ENCODE measurements at regions not wholly inside any gene's neighbourhood (a gene's known extent, or its start where the extent isn't known, plus 50 kb on each side); places are given as distances from the start of the nearest gene placed in this dataset.
"Not testable (repeated sequence)": the region's sequence is repeated elsewhere in the genome, so short reads cannot be mapped to it uniquely, and the experiment has no call there.

DNA sequence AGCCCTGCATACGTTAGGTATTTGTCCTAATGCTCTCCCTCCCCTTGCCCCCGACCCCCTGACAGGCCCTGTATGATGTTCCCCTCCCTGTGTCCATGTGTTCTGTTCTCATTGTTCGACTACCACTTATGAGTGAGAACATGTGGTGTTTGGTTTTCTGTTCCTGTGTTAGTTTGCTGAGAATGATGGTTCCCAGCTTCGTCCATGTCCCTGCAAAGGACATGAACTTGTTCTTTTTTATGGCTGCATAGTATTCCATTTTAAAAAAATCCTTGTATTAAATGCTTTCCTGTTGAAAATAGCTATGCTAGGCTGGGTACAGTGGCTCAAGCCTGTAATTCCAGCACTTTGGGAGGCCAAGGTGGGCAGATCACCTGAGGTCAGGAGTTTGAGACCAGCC, 232.2 kb downstream of the RPLP1 start:
- DNase-seq (ENCODE audit: low read depth): not testable (repeated sequence)

DNA sequence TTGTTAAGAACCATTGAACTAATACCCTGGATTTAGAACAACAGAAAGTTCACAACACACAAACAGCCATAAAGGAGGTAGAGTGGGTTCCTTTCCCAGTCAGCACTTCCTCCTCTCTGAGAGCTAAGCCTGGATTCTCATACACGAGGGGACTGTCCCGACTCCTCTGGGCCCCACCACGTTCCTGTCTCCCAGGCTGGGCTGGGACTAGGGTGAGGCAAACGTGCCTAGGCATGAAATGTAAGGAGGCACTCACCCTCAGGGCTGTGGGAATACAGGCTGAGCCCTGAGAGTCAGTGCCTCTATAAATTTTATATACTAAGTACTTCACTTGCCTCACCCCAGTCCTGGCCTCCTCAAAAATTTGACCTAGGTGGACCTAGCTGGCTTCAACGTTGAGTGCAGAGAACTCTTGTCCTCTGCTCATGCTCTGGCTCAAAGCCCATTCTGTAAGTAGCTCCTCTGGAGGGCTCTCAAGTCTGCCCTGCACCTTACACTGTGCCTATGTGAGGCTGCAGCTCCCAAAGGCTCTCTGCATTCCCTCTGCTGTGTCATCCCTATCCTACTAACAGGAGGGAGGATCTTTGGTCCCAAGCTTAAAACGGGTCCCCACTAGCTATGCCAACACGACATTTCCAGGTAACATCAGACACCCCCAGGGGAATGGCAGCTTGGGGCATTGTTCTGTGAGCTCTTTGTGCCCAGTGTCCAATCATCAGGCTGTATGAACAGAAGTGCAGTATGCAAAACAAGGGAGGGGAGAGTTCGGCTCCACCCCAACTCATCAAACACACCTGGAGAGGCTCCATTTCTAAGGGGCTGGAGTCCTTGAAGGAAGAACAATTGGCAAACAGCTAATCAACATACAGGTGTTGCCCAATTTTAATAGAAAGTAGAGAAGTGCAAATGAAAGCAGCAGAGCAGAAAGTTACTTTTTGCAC, 233.2 kb downstream of the RPLP1 start:
- DNase-seq (ENCODE audit: low read depth): no peak

DNA sequence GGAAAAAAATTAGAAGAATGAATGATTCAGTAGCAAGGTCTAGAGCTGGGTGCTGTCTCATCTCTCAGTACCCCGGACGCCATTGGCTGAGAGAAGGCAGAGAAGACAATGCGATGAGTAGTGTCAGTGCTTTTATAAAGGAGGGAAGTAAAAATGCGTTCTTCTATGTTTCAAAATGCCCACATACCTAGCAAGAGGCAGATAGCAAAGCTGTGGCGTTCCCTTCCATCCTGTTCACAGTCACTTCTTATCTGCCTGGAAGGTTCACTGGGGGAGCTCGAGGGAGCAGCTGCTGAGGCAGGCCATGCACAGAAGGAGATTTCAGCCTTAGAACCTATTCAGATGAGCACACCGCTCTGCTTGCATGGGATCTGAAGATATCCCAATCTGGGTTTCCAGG, 234.0 kb downstream of the RPLP1 start:
- DNase-seq (ENCODE audit: low read depth): no peak

GRCh38 chr15:69689133-69689532, 236.5 kb downstream of the RPLP1 start:
- DNase-seq (ENCODE audit: low read depth): no peak

GRCh38 chr15:69691307-69692015, 238.8 kb downstream of the RPLP1 start:
- no peak for DNase-seq (ENCODE audit: low read depth)

DNA sequence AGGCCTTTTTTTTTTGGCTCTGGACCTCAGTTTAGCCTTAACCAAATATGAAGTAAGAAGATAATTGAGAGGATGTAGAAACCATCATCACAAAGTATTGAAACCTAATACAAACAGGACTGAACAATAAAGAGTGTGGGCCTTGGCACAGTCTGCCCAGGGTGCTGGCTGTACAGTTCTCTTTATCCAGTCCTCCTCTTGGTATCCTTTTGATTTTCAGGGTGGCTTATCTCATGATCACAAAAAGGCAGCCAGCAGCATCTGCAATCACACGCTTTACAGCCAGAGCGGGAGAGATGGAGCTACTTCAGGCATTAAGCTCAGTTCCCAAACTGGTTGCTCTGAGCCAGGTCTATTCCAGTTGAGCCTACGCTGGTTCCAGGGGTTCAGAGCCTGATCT, 239.7 kb downstream of the RPLP1 start:
- no peak for DNase-seq (ENCODE audit: low read depth)

DNA sequence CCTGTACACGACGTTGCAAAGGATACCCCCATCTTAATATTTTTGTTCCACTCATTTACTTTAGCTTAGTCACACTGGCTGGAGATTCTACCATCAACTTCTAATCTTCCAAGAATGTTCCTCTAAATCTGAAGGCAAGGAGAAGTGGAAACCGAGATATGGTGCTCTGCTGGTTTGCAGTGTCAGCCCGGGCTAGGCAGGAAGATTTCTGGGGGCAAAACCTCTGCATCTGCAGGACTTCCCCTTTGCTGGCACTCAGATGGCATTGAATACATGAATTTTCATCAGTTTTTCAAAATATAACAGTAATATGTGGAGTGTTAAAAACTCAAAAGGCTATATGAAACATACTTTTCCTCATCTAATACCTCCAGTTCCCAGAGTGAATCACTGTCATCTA, 240.4 kb downstream of the RPLP1 start:
- no peak for DNase-seq (ENCODE audit: low read depth)

- DNase-seq (ENCODE audit: low read depth): no peak
Observed at GRCh38 chr15:69696946-69697345, 244.3 kb downstream of the RPLP1 start.

GRCh38 chr15:69697916-69698315, 245.3 kb downstream of the RPLP1 start:
- no peak for DNase-seq (ENCODE audit: low read depth)

DNA sequence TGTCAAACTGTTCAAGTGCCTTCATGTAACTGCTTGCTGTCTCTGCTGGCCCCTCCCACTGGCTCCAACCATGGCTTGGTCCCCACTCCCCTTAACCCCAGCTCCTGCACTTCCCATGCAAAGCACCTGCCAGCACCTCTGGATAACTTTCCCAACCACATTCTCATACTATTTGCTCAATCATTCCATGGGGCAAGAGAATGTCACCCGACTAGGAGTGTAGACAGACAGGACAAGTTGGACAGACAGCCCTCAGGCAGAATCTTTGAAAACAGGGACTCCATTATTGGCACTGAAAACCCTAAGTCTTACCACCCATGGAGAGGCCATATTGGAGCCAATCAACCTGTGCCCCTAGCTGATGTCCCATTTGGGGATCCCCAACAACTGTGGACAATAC, 246.5 kb downstream of the RPLP1 start:
- DNase-seq (ENCODE audit: low read depth): no peak

DNA sequence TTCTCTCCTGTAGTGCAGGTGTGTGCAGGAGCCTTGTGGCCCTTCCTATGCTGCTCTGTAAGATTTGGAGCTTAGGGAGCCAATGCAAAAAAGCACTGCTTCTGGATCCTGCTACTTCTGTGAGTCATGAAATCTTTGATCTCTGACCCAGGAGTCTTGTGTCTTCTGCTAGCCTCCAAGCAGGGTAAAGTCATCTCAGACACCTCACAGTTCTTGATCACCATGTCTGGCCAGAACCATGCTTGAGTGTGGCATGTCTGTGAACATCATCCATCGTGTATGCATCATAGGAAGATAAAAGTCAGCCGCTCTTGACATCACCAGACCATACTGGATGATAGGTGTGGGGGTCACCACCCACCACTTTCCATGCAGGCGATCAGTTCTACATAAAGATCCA, 247.8 kb downstream of the RPLP1 start:
- DNase-seq (ENCODE audit: low read depth): no peak

GRCh38 chr15:69701198-69701597, 248.6 kb downstream of the RPLP1 start:
- no peak for DNase-seq (ENCODE audit: low read depth)

DNA sequence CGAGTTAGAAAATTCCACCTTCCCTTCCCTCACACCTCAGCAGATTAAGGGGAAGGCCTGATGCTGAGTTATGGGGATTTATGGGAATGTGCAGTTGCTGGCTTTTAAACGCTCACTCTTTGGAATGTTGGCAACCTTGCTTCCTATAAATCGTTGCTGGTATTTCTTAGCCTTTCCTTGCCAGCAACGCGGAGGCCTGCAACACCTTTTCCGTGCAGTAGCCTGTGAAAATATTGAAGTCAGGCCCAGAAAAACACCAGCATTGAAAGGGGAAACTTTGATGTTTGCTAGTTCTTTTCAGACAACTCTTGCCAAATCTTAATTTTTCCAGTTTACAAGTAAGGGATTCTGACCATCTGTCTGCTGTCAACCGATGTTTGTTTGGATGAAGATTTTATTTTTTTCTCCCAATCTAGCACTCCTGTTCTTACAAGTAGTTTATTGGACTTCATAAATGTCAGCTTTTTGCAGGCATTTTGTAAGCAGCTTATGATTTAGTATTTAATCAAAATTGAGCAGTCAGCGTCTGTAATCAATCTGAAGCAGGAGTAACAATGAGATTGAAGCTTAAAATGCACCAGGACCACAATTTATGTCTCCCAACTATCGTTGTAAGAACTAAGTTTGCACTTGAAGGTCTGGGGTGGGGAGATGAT, 251.0 kb downstream of the RPLP1 start:
- DNase-seq (ENCODE audit: low read depth): no peak

DNA sequence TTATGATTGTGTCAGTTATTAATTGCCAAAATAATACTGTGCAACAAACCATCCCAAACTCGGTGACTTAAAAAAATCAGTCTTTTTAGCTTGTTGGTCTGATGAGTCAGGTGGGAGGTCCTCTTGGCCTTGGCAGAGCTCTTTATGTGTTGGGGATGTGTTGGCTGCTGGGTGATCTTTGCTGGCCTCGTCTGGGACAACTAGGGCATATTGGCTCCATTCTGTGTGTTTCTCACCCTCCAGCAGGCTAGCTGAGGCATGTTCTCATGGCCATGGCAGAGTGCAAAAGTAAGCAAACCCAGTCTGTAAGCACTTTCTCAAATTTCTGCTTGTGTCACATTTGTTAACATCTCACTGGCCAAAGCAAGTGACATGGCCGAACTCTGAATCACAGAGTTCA, 251.6 kb downstream of the RPLP1 start:
- DNase-seq (ENCODE audit: low read depth): no peak

DNA sequence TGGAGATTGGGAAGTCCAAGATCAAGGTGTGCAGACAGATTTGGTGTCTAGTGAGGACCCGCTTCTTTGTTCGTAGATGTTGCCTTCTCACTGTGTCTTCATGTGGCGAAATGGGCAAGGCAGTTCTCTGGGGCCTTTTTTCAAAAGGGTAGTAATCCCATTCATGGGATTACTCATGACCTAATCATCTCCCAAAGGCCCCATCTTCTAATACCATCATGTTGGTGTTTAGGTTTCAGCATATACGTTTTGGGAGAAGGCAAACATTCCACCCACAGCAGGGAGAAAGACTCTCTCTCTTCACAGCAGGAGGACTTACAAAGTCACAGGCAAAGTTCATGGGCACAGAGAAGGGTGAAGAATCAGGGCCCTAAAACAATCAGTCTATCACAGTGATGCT, 252.1 kb downstream of the RPLP1 start:
- DNase-seq (ENCODE audit: low read depth): no peak

DNA sequence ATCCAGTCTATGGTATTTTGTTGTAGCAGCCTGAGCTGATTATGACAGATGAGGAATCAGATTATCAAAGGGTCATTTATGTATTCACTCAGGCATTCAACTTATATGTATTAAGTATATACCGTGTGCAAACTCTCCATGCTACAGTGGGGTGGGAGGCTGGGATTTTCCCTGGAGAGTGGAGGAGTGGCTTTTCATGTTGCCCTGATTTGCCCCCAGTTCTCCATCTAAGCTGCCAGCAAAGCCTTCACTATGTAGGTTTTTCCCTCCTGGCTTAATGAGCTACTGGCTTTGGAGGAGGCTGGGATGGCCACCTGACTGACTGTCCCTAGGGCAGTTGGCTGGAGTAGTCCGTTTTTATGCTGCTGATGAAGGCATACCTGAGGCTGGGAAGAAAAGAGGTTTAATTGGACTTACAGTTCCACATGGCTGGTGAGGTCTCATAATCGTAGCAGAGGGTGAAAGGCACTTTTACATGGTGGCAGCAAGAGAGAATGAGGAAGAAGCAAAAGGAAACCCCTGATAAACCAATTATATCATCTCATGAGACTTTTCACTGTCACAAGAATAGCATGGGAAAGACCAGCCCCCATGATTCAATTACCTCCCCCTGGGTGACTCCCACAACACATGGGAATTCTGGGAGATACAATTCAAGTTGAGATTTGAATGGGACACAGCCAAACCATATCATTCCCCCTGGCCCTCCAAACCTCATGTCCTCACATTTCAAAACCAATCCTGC, 253.9 kb downstream of the RPLP1 start:
- DNase-seq (ENCODE audit: low read depth): no peak

GRCh38 chr15:69707241-69707640, 254.6 kb downstream of the RPLP1 start:
- not testable (repeated sequence) for DNase-seq (ENCODE audit: low read depth)

DNA sequence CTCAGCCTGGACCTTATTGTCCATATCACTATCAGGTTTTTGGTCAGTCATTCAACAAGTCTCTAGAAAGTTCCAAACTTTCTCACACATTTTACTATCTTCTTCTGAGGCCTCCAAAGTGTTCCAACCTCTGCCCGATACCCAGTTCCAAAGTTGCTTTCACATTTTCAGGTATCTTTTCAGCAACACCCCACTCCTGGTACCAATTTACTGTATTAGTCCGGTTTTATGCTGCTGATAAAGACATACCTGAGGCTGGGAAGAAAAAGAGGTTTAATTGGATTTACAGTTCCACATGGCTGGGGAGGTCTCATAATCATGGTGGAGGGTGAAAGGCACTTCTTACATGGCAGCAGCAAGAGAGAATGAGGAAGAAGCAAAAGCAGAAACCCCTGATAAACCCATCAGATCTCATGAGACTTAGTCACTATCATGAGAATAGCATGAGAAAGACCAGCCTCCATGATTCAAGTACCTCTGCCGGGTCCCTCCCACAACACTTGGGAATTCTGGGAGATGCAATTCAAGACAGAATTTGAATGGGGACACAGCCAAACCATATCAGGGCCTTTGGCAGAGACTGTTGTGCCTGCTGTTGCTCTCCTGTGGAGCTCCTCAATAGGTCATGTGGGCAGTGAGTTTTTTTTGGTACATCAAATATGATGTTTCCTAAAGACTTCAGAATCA, 256.0 kb downstream of the RPLP1 start:
- not testable (repeated sequence) for DNase-seq (ENCODE audit: low read depth)

- DNase-seq (ENCODE audit: low read depth): no peak
Observed at GRCh38 chr15:69712991-69713390, 260.4 kb downstream of the RPLP1 start.

- peak; percentile 29 for DNase-seq (ENCODE audit: low read depth)
Observed at GRCh38 chr15:69713726-69714559, 261.3 kb downstream of the RPLP1 start.

GRCh38 chr15:69715210-69715609, 262.6 kb downstream of the RPLP1 start:
- DNase-seq (ENCODE audit: low read depth): no peak
